ENCODE measurements at regions not wholly inside any gene's neighbourhood (a gene's known extent, or its start where the extent isn't known, plus 50 kb on each side); places are given as distances from the start of the nearest gene placed in this dataset.

DNA sequence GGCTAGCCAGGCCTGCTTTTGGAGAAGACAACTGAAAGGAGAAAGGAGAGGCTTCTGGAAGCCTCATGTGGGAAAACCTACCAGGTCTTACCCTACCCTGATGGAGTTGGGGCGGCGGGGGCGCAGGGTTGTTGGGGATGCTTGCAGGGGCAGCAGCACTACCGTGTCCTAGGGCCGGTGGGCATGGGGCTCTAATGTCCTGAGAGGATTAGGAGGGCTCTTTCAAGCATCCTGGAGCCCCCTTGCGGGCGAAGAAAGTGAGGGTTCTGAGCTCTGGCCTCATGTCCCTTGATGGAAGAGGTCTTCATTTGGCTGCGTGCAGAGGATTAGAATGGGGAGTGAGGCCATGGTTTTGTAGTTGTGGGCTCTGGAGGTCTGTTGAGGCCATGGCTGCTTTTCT is 86.9 kb upstream of the PITX1 start:
- no peak for DNase-seq (ENCODE audit: low read depth in 2 of 2)

DNA sequence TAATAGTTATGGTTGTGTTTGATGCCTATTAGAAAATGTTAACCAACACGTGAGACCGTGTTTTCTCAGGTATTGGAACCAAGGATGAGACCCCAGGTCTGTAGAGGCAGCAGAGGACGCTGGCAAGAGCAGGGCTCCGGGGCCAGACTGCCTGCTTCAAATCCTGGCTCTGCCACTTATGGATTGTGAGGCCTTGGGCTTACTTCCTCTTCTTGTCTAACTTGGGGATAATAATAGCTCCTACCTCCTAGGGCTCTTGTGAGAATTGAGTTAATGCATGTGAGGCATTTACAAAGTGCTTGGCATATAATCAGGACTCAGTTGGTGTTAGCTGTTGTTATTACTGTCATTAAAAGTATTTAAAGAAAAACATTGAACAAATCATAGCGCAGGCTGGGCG is 85.5 kb upstream of the PITX1 start:
- DNase-seq (ENCODE audit: low read depth in 2 of 2) = no peak

DNA sequence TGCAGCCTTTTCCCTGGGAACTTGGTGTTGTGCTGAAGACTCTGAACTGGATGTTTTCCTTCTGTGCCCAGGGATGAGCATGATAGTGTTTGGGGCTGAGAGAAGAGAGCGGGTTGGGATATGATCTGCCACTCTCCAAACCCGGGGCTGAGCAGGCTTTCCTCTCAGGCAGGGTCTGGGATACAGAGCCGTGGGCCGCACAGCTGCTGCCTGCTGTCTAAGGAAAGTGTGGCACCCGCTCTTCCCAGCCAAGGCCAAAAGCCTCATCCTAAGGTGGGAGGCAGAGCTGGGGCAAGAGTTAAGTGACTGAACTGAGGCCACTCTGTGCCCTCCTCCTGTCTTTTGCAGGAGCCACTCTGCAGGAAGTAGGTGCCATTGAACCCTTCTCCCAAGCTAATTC is 83.6 kb upstream of the PITX1 start:
- no peak for DNase-seq (ENCODE audit: low read depth in 2 of 2)

GRCh38 chr5:135116160-135116561 is 82.1 kb upstream of the PITX1 start:
- DNase-seq (ENCODE audit: low read depth in 2 of 2) = no peak

DNA sequence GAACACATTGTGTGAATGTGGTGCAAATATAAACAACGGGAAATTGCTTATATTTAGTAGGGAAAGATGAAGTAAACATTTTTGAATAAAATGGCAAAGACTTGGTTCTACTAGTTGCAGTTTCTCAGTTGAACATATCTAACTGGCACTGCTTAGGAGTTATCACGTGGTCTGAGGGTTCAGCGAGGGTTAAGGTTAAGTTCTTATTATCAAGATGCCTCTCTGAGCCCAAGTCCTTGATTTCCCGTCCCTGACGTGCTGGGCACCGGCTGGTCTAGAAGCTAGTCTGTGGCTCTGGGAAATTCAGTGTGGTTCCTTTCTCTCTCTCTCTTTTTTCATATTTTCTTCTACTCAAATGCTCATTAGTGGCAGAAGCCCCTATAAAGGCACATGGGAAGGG is 81.6 kb upstream of the PITX1 start:
- no peak for DNase-seq (ENCODE audit: low read depth in 2 of 2)

GRCh38 chr5:135114759-135115158 is 80.7 kb upstream of the PITX1 start:
- no peak for DNase-seq (ENCODE audit: low read depth in 2 of 2)

DNA sequence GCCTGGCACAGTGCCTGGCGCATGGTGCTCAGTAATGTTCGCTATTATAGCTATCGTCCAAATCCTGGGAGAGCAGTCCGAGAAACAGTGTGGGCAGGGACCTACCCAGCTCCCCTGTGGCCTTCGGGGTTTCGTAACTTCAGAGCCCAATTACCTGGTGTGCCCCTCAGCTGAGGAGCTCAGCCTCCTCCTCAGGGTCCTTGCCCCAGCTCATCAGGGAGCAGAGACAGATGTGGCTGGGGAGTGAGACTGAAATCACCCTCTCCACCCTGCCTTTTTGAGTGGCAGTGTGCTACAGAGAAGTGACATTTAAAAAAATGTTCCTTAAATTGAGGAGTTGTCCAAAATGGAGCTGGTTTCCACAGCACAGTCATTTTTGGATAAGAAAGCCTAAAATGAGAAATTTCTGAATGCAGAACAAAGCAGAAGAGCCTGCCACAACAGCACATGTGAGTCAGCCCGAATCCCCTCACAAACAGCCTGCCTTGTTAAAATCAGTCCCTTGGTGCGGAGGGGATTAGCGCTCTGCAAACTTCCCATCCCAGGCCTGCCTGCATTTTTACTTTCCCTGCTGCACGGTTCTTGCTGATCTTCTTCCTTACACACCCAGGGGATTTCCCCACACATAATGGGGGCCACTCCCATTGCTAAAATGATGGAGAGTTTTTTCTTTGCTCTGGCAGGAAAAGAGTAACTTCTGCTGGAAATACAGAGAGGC is 78.1 kb upstream of the PITX1 start:
- DNase-seq (ENCODE audit: low read depth in 2 of 2) = no peak

DNA sequence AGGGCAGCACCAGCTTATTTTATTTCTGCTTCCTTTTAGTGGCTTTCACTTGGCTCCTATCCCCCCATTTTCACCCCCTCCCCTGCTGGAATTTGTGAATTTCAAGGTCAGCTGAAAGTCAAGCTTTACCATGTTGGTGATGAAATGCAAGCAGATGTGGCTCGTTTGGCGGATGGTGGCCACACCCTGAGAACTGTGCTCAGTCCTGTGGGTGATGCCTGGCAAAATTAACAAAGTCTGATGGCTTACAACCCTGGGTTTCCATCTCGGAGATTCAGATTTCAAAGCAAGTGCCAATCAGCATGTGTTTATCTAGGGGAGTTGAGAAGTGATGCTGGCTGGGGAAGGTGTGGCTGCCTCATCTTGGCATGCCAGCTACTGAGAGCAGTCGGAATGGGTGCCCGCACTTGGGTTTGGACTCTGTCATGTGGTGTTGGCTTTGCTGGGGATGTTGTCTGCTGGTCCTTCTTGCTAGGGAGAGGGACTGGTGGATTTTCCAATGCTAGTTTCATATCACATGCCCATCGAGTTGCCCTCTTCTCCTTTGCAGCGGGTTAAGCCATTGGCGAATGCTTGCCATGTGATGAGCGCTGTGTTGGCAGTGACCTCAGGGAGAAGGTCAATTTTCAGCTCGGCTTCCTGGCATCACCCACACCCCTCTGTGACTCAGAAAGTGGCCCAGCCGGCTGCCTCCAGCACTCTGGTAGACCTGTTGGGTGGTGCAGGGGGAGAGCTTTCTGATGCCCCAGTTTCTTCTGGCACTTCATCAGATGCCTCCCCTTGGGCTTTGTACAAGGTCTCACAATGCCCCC is 77.0 kb upstream of the PITX1 start:
- no peak for DNase-seq (ENCODE audit: low read depth in 2 of 2)

GRCh38 chr5:135108992-135109391 is 75.0 kb upstream of the PITX1 start:
- no peak for DNase-seq (ENCODE audit: low read depth in 2 of 2)

DNA sequence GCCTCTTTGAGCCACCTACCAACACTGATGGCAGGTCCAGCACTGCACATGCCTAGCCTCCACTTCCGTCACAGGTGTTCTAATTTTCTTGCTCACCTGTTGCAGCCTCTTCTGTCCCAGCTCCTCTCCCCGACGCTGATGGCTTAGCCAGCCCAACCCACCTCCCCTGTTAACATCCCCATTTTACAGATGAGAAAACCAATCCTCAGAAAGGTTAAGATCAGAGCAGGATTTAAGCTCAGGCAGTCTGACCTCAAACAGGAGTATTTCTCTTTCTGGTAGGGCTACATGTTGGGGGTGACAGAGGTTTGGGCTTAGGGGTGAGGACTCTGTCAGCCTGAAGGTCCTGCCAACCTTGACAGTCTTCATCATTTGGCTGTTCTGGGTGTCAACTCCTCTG is 74.5 kb upstream of the PITX1 start:
- no peak for DNase-seq (ENCODE audit: low read depth in 2 of 2)

DNA sequence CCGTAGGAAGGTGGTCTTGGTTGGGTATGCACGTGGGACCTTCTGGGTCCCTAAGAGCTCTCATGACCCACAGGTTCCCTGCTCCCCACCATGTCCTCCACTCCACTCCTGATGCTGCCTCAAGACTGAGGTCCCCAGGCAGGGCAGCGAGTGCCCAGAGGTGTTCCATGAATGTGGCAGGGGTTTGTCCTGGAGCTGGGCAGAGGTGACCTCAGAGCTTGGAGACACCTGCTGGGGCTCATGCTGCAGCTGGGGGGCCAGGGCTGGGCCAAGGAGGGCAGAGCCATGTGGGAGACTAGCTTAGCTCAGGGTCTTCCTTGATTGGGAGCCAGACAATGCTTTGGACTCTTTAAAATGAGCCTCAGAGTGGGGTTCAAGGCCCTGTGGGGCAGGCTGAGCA is 74.0 kb upstream of the PITX1 start:
- no peak for DNase-seq (ENCODE audit: low read depth in 2 of 2)

DNA sequence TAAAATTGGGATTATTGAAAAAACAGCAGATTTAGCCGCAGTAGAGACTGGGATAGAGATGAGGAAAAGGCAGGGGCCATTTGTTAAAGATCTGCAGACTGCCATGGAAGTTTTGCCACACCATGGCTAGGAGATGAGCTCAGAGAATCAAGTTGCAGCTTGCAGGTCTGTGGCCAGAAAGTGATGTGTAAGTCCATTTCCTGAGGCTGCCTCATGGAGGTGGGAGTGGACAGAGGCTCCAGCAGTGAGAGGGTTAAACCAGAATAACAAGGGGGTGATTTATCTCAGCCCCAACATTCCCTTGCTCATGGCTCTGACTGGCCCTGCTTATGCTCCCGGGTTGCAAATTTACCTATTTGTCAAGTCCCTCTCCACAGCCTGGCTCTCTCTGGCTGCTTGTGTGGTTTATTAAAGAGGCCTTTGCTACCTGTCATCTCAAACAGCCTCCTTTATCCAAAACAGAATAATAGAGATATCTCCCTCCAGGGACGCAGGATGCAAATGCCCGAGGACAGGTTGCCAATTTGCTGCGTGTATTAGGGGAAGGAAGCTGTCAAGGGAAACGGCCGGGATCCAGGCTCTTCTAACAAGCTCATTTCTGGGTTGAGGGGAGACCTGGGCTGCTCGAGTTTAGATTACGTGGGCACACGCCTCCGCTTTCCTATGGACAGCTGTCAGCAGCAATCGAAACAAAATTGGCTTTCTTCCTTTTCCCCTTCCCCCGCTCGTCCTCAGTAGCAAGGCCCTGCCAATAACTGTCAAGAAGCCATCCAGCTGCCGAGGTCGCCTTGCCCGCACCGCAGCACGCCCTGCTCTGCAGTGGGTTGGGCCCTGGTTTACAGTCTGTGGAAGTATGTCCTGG is 72.8 kb upstream of the PITX1 start:
- DNase-seq (ENCODE audit: low read depth in 2 of 2) = no peak

DNA sequence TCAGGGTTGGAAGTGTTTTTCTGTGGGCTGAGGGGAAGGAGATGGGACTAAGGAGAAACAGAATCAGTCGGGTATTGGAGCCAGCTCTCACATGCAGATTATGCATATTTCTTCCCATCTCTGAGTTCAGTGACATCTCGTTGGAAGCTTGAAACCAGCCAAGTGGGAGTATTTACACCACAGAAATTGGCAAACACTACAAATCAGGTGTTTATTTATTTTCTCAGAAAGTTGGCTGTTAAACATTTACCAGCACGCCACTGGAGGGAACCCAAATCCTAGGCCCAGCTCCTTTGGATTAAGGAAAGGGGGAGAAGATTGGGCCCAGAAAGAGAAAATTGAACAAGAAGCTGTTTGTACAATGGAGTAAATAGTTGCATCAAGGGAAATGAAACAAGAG is 72.1 kb upstream of the PITX1 start:
- DNase-seq (ENCODE audit: low read depth in 2 of 2) = no peak

GRCh38 chr5:135105105-135105484 is 71.1 kb upstream of the PITX1 start:
- DNase-seq (ENCODE audit: low read depth in 2 of 2) = no peak

- no peak for DNase-seq (ENCODE audit: low read depth in 2 of 2)
Observed at GRCh38 chr5:135103575-135103853, 69.5 kb upstream of the PITX1 start.

DNA sequence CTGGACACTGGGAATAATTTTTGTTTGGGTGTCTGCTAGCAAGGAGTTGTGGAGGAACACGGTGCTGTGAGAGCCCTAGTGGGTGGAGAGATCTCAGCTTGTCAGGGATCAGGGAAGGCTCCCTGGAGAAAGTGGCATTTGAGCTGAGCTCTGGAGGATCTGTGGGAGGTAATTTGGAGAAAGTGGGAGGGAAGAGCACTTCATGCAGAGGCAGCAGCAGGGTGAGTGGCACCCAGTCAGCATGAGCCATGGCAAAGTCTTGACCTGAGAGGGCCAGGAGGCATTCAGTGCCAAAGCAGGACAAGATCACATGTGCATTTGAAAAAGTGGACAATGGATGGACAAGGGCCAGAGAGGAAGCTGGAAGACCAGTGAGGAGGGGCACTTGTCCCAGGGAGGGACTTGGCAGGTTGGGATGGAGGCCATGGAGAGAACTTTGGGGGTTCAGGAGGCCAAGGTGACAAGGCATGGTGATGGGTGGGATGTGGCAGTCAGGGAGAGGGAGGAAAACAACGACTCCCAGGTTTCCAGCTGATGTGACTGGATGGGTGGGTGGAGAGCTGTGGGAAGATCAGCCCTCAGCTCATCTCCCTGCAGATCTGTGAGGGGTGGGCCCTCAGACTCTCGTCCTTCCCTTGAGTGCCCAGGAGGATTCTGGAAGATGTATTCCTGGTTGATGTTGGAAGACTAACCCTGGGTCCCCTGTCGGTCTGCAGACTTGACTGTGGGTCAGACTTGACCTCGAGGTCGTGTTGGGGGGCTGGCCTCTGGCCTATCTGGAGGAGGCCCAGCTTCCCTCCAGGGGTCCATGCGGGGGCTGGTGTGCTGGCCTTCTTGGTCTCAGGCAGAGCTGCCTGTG is 68.9 kb upstream of the PITX1 start:
- DNase-seq (ENCODE audit: low read depth in 2 of 2) = no peak

DNA sequence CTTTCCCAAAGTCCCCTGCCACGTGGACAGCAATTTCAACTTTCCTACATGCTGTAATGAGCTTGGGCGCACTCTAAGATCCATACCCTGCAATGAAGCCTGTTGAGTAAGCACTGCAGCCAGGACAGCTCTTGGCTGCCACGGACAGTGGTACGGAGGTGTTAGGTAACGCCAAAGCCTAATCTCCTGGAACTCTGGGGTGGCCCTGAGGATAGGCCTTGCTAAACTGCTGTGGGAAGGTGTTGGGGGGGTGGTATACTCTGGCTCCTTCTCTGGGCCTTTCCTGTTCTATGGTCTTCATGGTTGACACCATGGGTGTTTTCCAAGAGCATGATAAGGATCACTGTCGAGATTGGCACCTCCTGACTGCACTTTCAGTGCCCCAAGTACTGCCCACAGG is 66.4 kb upstream of the PITX1 start:
- DNase-seq (ENCODE audit: low read depth in 2 of 2) = no peak

- DNase-seq (ENCODE audit: low read depth in 2 of 2) = no peak
Observed at GRCh38 chr5:135100011-135100410, 66.0 kb upstream of the PITX1 start.

DNA sequence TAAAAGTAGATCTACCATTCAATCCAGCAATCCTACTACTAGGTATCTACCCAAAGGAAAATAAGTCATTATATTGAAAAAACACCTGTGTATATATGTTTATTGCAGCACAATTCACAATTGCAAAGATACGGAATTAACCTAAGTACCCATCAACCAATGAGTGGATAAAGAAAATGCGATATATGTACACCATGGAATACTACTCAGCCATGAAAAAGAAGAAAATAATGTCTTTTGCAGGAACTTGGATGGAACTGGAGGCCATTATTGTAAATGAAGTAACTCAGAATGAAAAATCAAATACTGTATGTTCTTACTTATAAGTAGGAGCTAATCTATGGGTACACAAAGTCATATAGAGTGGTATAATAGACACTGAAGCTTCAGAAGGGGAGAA is 63.4 kb upstream of the PITX1 start:
- DNase-seq (ENCODE audit: low read depth in 2 of 2) = no peak

DNA sequence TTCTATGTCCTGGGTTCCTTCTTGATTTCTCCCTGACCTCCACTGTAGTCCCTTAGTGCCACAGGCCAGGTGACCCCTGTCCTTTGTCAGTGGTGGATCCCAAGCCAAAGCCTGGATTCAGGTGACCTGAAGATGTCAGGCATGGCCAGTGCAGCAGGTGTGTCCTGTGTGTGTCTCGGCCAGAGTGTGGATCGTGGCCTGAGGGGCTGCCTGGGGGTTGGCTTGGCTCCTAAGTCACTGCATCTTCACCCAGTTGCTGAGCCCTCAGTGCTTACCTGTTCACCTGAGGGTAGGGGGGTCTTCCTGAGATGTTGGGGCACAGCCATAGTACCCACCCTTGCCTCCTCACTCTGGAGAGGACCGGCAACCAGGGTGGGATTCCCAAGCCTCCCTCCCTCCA is 61.8 kb upstream of the PITX1 start:
- DNase-seq (ENCODE audit: low read depth in 2 of 2) = no peak

DNA sequence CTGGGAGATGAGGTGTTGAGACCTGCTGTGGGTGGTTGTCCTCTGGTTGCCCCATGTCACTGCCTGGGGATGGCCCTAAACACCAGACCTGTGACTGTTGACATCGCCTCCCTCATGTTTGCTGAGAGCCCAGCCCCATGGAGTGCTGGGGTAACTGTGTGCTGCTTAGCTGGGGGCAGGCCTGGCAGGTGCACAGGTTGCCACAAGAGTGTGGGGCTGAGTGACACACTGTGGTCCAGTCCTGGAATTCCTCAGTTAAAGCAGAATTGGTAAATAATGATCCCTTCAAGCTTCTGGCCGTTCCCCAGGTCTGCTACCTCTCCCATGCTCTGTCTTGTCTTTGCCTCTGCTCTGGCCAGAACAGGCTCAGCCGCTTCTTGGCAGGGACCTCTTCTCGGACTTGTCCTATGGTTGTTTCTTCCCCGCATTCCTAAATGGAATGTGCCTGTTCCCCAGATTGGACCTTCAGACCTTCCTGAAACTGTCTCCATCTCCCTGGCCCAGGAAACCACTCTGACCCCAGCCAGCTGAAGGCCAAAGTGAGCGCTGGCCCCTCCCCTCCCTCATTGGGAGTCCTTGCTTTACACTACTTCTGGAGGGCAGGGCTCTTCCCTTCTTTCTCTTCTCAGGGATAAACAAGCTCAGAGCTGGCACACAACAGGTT is 61.2 kb upstream of the PITX1 start:
- no peak for DNase-seq (ENCODE audit: low read depth in 2 of 2)
